ENCODE measurements at regions not wholly inside any gene's neighbourhood (a gene's known extent, or its start where the extent isn't known, plus 50 kb on each side); places are given as distances from the start of the nearest gene placed in this dataset.

DNA sequence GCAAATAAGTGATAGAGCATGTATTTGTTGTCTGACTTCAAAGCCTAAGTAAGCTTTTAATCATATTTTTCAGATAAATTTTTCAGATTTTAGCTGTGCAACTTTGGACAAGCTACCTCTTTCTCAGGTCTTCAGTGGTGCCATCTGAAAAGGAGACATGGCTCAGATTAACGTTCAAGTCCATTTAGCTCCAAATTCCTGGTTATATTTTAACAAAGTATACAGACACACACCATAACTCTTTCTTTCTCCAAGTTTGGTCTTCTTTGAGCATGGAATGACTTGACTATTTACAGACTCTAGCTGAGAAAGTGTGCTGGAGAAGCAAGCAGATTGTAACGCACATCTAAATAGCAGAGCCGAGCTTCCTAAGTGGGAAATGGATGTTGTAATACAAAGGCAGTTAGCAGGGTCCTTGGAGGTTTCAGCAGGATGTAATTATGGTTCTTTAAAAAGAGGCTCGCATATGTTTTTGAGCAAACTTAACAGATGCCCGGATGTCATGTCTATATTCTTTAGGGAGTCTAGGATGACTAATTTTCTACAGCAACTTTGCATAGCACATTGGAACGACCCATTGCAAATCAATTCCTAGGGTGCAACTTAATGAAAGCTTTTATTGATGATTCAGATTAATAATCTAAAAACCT lies 128.1 kb upstream of the E2F8 start:
- DNase-seq (ENCODE audit: low read depth) = no peak

DNA sequence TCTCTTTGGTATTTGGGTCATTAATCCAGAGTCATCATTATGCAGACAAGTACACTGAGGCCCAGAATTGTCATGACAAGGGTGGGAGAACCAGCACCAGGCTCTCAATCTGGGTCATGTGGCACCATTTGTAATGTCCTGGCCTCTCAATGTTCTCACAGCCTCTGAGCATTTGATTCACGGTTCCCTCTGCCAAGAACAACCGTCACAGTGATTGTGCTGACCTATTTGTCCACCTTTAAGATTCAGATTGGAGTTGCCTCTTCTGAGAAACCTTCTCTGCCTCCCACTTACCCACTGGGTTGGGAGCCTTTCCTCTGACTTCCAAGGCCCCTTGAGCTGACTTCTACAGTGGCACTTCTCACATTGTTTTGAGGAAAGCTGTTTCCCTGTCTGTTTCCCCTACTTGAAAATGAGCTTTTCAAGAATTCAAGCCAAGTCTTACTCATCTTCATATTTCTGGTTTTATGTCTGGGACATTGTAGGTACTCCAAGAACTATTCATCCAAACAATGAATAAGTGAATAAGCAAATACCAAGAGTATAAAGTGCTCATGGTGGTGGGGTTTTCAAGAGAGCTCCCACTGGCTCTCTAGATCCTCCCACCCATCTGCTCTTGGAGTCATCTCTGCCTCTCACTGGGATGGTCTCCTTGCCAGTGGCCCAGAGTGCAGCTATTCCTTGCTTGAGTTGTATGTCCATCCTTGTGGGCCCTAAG lies 126.4 kb upstream of the E2F8 start:
- peak; percentile 43 for DNase-seq (ENCODE audit: low read depth)

DNA sequence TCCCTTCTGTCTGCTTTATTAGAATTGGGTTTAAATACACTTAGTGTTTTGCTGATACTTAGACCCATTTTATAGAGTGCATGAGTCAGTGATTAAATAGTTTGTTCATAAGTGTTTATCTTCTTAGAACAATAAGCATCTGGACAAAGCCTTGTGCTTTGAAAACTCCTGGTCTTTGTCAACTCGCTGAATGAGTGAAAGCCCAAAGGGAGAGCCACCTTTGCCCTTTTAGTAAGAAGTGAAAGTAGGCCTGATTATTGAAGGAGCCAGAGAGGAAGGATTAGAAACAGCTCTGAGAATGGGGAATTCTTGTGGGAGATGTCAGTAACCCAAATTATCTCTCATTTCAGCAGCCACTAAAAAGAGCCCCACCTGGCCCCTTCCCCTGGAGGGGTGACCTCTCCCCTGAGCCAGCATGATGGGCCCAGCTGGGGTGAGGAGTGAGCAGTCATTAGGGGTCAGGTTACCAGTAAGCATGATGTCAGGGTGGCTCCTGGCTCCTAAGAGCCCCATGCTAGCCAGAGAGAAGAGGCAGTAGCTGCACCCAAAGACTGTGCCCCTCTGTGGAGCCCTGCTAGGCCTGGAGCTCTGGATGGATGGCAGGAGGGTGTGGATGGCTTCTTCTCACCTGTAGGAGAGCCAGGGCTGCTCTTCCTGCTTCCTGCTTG lies 125.1 kb upstream of the E2F8 start:
- DNase-seq (ENCODE audit: low read depth) = no peak

DNA sequence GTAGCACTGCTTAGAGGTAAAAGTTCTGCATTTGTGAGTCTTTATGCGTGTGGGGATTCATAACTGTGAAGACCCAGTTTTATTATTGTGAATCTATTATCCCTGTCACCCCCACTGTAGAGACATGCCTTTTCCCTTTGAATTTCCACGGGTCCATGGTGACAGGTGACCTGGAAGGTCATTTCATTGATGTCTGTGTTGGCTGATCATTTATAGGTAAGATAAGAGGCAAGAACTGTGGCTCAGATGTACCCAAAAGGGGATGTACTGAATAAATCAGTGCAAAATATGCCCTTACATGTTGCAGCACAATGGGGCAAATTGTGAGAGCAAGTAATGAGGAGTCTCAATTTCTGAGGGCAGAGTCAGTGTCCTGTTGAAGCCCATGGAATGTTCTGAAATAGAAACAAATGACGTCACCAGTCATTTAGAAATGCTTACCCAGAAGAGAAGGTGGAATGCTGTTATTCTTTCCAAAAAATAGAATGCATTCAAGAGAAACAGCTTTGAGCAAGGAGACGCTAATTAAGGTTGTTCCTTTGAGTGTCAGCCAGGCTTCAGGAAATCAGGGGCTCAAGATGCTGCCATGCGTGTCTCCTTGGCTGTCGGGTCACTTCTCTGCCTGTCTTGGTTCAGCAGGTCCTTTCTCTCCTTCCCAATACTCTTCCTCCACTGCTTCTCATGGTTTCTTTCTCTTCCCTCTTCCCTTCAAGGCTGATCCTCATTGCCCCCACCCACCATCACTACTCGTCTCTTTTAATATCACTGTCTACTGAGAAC lies 118.7 kb upstream of the E2F8 start:
- peak; percentile 61 for DNase-seq (ENCODE audit: low read depth)

DNA sequence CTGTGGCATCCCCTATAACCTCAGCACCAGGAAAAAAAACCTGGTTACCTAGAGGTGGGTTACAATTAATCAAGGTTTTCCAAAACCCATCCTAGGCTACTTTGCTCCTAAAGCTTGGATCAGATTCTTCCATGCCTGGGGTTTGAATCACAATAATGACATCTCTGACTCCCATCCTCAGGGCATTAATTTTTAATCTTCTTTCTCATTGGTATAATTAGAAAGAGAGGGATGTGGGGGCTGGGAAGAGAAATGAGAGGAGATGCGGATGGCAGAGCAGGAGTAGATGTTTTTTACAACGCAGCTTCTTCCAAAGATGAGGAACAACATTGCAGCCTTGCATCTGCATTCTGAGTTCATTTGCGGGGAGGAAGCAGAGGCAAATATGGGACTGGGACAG lies 117.2 kb upstream of the E2F8 start:
- DNase-seq (ENCODE audit: low read depth) = no peak

DNA sequence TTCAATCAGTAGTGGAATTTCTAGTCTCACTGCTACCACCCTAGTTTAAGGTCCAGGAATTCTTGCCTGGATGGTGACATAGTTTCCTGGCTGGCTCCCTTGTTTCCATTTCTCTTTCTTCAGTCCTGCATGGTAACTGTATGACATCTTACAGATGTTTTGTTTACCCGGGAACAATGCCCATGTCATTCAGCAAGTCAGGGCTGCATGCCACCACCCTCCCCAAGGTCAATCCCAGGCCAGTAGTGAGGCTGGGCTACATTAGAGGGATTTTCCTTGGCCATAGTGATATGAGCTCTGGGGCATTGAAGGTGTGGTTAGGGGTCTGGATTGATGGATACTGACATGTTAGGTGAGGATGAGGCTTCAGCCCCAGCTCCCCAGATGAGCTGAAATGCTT lies 114.9 kb upstream of the E2F8 start:
- no peak for DNase-seq (ENCODE audit: low read depth)

DNA sequence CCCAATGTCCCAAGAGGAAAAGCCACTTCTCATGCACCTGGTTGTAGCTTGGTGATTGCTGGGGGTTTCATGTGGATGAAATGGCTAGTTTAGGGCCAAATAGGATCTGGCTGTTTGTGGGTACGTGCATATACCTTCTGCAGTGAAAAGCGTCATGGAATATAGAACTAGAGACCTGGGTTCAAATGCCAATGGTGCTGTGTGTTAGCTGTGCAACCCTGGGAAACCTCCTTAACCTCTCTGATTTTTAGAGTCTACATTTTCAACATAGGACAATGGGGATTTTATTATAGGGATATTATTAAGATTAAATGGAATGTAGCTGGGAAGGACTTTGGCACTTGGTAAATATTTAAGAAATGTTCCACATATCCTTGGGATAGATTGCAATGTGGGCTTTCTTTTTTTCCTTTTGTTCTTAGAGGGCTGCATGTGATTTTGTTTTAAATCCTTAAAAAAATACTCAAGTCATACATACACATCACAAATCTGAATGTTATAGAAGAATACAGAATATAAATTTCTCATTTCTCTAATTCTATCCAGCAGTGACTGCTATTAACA lies 112.6 kb upstream of the E2F8 start:
- no peak for DNase-seq (ENCODE audit: low read depth)

DNA sequence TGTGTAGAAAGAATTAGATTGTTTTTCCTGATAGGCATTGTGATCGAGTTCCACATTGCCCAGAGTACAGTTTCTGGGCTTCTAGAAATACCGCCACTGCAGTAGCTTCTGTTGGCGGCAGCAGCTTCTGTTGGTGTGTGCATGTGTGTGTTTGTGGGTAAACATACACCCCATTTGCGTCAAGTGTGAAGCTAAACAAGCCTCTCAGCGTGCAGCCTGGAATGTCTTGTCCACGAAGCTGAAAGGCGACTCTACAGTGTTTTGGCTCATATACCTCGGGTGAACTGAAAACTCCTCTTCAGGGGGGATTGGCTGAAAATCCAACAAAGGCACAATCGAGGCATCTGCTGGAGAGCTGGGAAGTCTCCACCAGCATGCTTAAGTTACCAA lies 112.0 kb upstream of the E2F8 start:
- no peak for DNase-seq (ENCODE audit: low read depth)

DNA sequence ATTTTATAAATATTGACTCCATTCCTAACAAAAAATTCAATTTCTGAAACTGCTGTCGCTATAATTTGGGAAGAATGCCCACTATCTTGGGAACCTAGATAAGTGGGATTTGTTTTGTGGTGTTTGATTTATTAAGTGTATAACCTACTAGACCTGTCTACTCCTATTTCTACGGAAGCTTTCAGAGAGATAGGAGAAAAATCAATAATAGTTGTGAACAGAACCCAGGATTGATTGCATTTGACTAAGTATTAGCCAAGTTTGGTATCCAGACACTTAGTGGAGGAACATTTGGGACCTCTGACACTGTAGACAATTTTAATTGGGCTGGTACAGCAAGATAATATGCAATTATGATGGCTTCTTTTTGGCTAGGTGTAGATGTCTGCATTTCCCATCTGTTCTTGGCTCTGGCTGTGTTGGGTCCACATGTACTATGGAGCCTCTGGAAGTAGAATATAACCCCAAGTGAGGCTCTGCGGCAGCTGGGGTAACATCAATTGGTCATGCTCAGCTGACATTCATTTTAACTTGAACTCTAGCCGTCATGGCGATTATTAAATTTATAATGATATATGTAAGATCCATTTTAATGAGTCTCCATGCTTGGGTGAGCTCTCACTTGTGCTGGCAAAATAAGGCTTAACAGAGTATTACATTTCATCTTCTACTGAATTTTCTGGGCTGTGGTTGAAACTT lies 111.5 kb upstream of the E2F8 start:
- DNase-seq (ENCODE audit: low read depth) = no peak

DNA sequence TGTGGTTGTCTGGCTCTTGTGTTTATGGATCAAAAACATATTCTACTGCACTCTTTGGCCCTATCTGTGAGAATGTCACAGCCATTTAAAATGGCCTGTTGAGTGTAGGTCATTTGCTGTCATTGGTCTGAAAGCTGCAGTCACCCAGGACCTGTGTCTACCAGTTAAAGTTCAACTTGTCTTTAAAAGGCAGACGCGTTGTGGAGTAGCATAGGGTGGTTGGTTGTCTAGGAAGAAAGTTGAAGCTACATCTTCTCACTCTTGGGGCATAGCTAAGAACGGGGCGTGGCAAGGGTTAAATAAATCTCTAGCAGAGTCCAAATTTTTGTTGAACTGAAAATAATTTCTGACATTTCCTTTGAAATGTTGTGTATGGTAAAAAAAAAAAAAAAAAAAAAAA lies 110.7 kb upstream of the E2F8 start:
- DNase-seq (ENCODE audit: low read depth) = no peak

DNA sequence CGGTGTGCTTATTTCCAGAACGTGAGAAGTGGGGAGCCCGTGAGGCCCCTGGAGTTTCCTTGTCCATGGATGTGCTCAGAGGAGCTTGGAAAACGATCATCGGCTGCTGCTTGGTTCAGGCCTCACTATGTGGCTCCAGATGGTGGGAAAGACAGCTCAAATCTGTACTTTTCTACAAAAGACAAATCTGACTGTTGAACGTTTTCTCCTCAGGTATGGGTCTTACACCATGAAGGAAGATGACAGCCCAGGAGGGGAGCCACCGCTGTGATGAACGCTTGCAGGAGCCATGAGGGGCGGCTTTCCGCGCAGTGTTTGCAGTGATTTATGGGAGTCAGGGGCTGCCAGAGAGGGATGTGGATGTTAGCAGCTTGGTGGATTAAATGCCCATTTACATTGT lies 109.4 kb upstream of the E2F8 start:
- DNase-seq (ENCODE audit: low read depth) = no peak

DNA sequence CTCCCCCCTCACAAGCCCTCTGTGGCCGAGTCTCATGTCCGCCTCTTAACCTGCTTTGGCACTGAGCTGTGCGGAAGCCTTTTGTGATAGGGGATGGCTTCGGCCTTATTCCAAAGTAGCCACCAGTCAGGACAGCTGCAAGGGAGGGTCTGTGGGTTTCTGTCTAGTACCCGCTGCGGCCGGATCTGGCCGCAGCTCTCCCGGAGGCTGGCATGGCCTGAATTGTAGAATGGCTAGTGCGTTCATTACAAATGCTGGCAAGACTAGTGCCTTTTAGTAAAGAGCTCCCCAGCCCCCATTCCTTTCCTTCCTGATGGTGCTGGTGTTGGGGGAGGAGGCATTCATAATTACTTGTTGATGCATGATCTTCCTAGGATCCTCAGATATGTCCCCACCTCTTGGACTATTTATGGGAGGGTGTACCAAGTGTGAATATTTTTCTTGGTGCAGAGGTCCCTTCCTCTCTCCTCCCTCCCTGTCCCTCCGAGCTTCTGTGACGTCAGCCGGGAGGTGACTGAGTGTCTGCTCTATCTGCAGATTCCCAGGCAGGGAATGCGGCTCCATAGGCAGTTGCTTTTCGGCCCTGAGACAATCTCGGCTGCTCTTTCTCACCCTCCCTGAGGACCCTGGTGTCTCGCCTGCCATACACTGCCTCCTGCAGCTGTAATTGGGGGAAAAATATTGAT lies 108.7 kb upstream of the E2F8 start:
- no peak for DNase-seq (ENCODE audit: low read depth)

DNA sequence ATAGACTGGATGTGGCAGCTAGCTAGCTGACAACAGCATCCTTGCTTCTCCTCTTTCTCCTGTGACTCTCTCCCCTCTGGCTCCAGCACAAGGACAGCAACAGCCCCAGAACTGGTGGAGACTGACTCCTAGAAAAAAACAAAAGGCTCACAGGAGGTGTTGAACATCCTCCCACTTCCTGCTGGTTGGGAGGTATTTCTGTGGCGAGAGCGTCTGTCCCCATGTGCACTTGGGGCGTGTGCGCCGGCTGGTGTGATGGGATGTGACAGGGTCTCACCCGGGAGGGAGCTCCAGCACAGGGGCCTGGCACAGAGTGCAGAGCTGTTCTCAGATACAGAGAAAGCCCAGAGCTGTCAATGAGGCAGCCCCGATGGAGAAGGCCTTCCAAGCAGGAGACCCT lies 107.2 kb upstream of the E2F8 start:
- DNase-seq (ENCODE audit: low read depth) = no peak

DNA sequence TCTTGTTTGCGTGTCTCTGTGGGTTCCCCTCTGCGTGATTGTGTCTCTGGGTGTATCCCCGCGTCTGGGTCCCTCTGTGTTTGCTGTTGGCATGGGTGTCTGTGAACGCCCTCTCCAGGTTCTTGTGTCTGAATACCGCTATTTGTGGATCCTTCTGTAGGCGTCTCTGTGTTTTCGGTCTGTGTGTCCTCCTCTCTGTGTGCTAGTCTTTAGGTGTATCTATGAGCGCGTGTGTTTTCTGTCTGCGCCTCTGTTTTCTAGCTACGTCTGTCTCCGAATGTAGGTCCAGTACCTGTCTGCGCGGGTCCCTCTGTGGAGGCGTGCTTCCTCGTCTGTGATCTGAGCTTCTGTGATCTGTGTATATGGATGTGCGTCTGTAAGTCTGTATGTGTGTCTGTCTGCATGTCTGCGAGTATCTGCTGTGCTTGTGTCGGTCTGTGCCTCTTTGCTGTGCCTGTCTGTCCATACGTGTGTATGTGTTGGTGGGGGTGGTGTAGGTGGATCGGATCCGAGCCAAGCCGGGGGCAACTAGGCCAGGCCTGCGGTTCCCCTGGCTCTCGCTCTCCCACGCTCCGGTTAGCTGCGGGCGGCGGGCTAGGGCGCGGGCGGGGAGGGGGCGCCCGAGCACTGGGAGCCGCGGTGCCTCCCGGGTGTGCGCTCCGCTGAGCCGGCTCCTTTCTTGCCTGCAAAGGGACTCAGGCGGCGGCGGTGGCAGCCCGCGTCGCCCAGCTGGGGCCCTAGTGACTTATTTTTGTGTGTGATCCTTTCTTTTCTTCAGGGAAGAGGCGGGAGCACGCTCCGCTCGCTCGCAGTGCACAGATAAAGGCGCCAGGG lies 105.3 kb upstream of the E2F8 start:
- no peak for DNase-seq (ENCODE audit: low read depth)

DNA sequence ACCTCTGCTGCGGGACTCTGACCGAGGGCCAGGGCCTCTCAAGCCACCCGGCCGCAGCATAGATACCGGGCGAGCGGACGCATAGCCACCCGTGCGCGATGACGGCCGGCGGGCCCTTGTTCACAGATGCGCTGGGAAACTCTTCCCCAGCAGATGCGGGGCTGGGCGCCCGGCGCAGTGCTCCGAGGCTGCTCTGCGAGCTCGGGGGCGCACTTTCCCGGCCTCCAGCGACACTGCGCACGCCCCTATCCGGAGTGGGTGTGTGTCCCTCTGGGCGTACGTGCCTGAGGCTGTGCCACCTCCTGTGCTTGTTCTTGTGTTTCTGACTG lies 104.7 kb upstream of the E2F8 start:
- DNase-seq (ENCODE audit: low read depth) = no peak

DNA sequence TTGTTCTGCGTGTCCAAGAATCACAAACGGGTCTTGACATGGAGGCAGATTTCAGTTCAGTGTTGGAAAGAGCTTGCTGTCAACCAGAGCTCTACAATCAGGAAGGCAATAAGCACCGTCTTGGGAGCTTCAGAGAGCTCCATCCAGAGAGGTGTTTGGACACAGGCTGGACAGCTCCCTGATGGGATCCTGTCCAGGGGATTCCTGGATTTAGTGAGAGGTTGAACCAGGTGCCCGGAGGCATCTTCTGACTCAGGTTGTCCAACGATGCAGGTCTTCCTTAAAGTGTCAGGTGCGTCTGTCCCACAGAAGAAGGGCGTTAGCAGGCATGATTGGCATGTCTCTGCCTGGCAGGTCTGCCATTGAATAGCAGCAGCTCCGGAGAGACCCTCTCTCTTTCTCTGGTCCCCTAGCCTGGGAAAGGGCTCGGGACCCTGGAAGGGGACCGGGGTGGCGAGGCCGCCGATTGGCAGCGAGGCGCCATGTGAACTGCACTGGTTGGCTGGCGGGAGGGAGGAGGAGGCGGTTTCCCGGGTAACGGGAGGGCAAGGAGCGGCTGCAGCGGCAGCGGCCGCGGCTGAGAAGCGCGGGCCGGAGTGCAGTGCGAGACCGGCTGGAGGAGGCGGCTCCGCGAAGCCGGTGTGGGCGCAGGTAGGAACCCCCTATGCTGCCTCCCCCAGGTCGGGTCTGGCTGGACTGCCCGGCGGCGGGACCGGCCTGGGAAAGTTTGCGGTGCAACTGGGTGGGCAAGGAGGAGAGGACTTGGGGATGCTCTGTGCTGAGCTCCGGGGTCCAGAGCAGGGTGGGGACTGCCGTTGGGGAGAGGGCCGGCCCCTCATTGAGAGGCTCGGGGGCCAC lies 104.1 kb upstream of the E2F8 start:
- peak; percentile 29 for DNase-seq (ENCODE audit: low read depth)

DNA sequence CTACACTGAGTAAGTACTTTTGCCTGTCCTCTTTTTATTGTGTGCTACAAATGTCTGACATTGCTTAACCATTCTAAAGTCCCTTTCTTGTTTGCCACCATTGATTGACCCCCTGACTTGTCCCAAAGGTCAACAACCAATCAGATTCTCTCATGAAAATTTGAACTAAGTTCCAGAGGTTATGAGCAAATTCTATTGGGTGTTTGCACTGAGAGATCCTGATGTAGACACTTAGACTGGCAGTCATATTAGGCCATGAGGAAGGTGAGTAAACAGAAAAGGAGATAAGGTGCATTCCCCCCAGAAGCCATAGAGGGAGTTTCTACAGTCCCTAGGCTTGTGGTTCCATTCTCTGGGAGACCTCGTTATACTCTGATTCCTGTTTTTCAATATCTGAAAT lies 101.3 kb upstream of the E2F8 start:
- no peak for DNase-seq (ENCODE audit: low read depth)

DNA sequence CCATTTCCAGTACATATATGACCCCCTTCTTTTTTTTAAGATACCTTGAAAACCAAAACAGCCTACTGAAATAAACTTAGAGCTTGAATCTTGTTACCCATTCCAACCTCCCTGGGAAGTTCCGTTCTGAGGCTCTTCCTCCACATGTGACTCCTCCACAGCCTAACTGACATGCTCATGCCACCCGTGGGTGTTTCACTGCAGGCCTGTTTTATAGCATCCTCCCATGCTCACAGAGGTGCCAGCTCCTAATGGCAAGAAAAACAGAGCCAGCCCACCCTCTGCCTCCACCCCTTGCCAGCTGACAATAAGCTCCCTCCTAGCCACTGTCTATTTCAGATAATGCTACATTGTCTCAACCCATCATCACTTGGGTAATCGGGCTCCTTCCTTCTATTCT lies 97.6 kb upstream of the E2F8 start:
- no peak for DNase-seq (ENCODE audit: low read depth)

DNA sequence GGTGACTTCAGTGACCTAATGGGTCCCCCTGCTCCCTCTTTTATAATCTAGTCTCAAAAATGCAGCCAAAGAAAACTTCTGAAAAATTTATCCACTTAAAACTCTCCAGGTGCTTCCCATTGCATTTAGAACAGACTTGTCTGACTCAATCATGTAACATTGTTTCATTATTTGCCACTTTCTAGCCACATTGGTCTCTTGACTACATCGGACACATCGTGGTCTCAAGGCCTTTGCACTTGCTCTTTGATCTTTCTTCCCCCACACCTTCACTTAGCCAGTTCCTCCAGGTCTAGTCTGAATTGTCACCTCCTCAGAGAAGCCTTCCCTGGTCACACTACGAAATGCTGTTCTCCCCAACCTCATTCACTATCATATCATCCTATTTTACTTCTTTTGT lies 97.0 kb upstream of the E2F8 start:
- no peak for DNase-seq (ENCODE audit: low read depth)
